Esophagus muscularis mucosa (tissue), 4 donors: ENCODE measurements at regions not wholly inside any gene's neighbourhood (a gene's known extent, or its start where the extent isn't known, plus 50 kb on each side); places are given as distances from the start of the nearest gene placed in this dataset.

ENCODE experiments used
- EP300 ChIP-seq: sonication (generic); formaldehyde crosslinking; IDR thresholded peaks from one replicate; pipeline ENCODE4 v1.6.1; 2017; ENCODE audit warnings: antibody characterized with exemption
- POLR2A ChIP-seq: fragments of 450-650 bp; IDR thresholded peaks from one replicate; pipeline ENCODE4 v1.6.1; 2017; ENCODE audit warnings: antibody characterized with exemption, moderate library complexity, mild to moderate bottlenecking, low read depth
- TF ChIP-seq, protein P1 (sequence below), 3 experiments: fragments of 200-600 bp in 2 of 3; fragments of 450-650 bp in 1 of 3; sonication (generic) in 2 of 3; IDR thresholded peaks; one replicate each; pipeline ENCODE4 v1.5.1; 2017 to 2019; ENCODE audit warnings: antibody characterized with exemption in 3 of 3, mild to moderate bottlenecking in 2 of 3, moderate library complexity in 1 of 3

DNA sequence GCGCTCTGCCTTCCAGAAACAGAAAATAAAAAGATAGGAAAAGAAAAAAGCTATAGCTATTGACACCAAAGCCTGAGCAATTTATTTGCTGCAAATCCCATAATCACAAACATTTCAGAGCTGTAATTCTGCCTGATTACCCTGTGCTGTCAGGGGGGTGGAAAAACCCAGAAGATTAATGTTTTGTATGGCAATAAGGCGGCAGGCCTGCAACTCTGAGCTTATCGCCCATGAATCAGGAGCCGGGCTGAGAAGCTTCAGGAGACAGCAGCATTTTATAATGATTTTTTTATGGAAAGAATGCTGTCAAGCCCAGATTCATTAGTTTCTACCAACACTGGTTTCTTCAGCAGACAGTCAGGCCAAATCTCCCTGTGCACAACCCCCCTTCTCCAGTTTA is 82.6 kb upstream of the TMEM164 start:
- TF ChIP-seq, protein P1, sequence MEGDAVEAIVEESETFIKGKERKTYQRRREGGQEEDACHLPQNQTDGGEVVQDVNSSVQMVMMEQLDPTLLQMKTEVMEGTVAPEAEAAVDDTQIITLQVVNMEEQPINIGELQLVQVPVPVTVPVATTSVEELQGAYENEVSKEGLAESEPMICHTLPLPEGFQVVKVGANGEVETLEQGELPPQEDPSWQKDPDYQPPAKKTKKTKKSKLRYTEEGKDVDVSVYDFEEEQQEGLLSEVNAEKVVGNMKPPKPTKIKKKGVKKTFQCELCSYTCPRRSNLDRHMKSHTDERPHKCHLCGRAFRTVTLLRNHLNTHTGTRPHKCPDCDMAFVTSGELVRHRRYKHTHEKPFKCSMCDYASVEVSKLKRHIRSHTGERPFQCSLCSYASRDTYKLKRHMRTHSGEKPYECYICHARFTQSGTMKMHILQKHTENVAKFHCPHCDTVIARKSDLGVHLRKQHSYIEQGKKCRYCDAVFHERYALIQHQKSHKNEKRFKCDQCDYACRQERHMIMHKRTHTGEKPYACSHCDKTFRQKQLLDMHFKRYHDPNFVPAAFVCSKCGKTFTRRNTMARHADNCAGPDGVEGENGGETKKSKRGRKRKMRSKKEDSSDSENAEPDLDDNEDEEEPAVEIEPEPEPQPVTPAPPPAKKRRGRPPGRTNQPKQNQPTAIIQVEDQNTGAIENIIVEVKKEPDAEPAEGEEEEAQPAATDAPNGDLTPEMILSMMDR (IDR thresholded peaks at IDR 0.05), result no peak
- TF ChIP-seq EP300, result no peak
- no peak for TF ChIP-seq POLR2A
